Breast epithelium (tissue), 3 donors: ENCODE measurements at regions not wholly inside any gene's neighbourhood (a gene's known extent, or its start where the extent isn't known, plus 50 kb on each side); places are given as distances from the start of the nearest gene placed in this dataset.

Source experiments
- CTCF ChIP-seq, 3 donors: fragments of 450-650 bp; IDR thresholded peaks; one replicate each; pipeline ENCODE4 v1.5.1; 2016 to 2017; ENCODE audit warnings: antibody characterized with exemption in 3 of 3, mild to moderate bottlenecking in 3 of 3, moderate library complexity in 3 of 3
- POLR2A ChIP-seq: fragments of 450-650 bp; IDR thresholded peaks from one replicate; pipeline ENCODE4 v1.6.1; 2016; ENCODE audit warnings: antibody characterized with exemption, mild to moderate bottlenecking, moderate library complexity

GRCh38 chr11:69205743-69206612 is 50.2 kb downstream of the SMIM38 start:
- TF ChIP-seq POLR2A (no peak), CTCF (IDR thresholded peaks at IDR 0.05) (no peak)
